ENCODE measurements at regions not wholly inside any gene's neighbourhood (a gene's known extent, or its start where the extent isn't known, plus 50 kb on each side); places are given as distances from the start of the nearest gene placed in this dataset.

GRCh38 chr6:82507112-82507511 lies 143.5 kb downstream of the TPBG start:
- TF ChIP-seq CTCF (IDR thresholded peaks at IDR 0.05): no peak
- no peak for TF ChIP-seq POLR2A (IDR thresholded peaks at IDR 0.05)
- no peak for TF ChIP-seq POLR2AphosphoS5 (IDR thresholded peaks at IDR 0.05)
